ENCODE measurements at regions not wholly inside any gene's neighbourhood (a gene's known extent, or its start where the extent isn't known, plus 50 kb on each side); places are given as distances from the start of the nearest gene placed in this dataset.

GRCh38 chr2:153394247-153394646 is 84.3 kb downstream of the RPRM start:
- TF ChIP-seq CTCF (IDR thresholded peaks at IDR 0.05) (no peak), EZH2 (IDR thresholded peaks at IDR 0.05; ENCODE audit: borderline replicate concordance, insufficient read depth, low read depth, low read length, poor library complexity, severe bottlenecking) (no peak)
